Suppressor macrophage (primary cell): ENCODE measurements at regions not wholly inside any gene's neighbourhood (a gene's known extent, or its start where the extent isn't known, plus 50 kb on each side); places are given as distances from the start of the nearest gene placed in this dataset.

Source experiments
- DNase-seq, 4 experiments: peaks; one replicate each; pipeline ENCODE4 v3.0.0-alpha.2; 2020 to 2022

- DNase-seq = no peak
Measured at GRCh38 chr10:2144584-2144983, 407.3 kb upstream of the ADARB2 start.

GRCh38 chr10:2143213-2143835 lies 406.0 kb upstream of the ADARB2 start:
- no peak for DNase-seq

- DNase-seq = no peak
Measured at GRCh38 chr10:2139746-2140145, 402.4 kb upstream of the ADARB2 start.

GRCh38 chr10:2137549-2138174 lies 400.3 kb upstream of the ADARB2 start:
- no peak for DNase-seq

- no peak for DNase-seq
Measured at GRCh38 chr10:2130705-2131305, 393.5 kb upstream of the ADARB2 start.

GRCh38 chr10:2128991-2129390 lies 391.7 kb upstream of the ADARB2 start:
- no peak for DNase-seq

GRCh38 chr10:2124135-2124534 lies 386.8 kb upstream of the ADARB2 start:
- DNase-seq = no peak

- no peak for DNase-seq
Measured at GRCh38 chr10:2122431-2123124, 385.3 kb upstream of the ADARB2 start.

GRCh38 chr10:2121929-2122328 lies 384.6 kb upstream of the ADARB2 start:
- no peak for DNase-seq

- DNase-seq = no peak
Measured at GRCh38 chr10:2121315-2121714, 384.0 kb upstream of the ADARB2 start.

- DNase-seq = no peak
Measured at GRCh38 chr10:2120746-2121145, 383.4 kb upstream of the ADARB2 start.

GRCh38 chr10:2119316-2119715 lies 382.0 kb upstream of the ADARB2 start:
- DNase-seq = no peak

- no peak for DNase-seq
Measured at GRCh38 chr10:2118201-2118600, 380.9 kb upstream of the ADARB2 start.

GRCh38 chr10:2117641-2118040 lies 380.3 kb upstream of the ADARB2 start:
- no peak for DNase-seq

GRCh38 chr10:2111965-2112364 lies 374.6 kb upstream of the ADARB2 start:
- no peak for DNase-seq

GRCh38 chr10:2108496-2108895 lies 371.2 kb upstream of the ADARB2 start:
- DNase-seq = no peak

- DNase-seq = no peak
Measured at GRCh38 chr10:2106641-2107040, 369.3 kb upstream of the ADARB2 start.

- no peak for DNase-seq
Measured at GRCh38 chr10:2099321-2099720, 362.0 kb upstream of the ADARB2 start.

GRCh38 chr10:2097937-2098336 lies 360.6 kb upstream of the ADARB2 start:
- DNase-seq = no peak

GRCh38 chr10:2094171-2094570 lies 356.8 kb upstream of the ADARB2 start:
- no peak for DNase-seq

GRCh38 chr10:2083591-2083990 lies 346.3 kb upstream of the ADARB2 start:
- DNase-seq = no peak

GRCh38 chr10:2081501-2081900 lies 344.2 kb upstream of the ADARB2 start:
- DNase-seq = no peak

GRCh38 chr10:2079603-2080078 lies 342.3 kb upstream of the ADARB2 start:
- no peak for DNase-seq

GRCh38 chr10:2077231-2077630 lies 339.9 kb upstream of the ADARB2 start:
- DNase-seq = no peak
